Kidney (tissue), 13 donors: ENCODE measurements at regions not wholly inside any gene's neighbourhood (a gene's known extent, or its start where the extent isn't known, plus 50 kb on each side); places are given as distances from the start of the nearest gene placed in this dataset.

Source experiments
- DNase-seq, 5 donors: peaks; one replicate each; pipeline ENCODE4 v3.0.0-alpha.2; 2013 to 2020
- FAIRE-seq: peaks from 2 replicates; lab custom pipeline; 2012; peaks lifted over from hg19 to GRCh38; lab: Jason Lieb, UNC
- H3K27ac ChIP-seq, 2 donors: one replicate each; pipeline ENCODE4 v1.7.0; 2013; ENCODE audit warnings: low read depth in 2 of 2, low read length in 2 of 2, inconsistent platforms in 1 of 2
- H3K27me3 ChIP-seq: one replicate; pipeline ENCODE4 v1.7.1; 2013; ENCODE audit warnings: low read length, inconsistent platforms; ENCODE audit not compliant: control insufficient read depth, insufficient read depth
- H3K36me3 ChIP-seq, 3 donors: one replicate each; pipeline versions ENCODE4 v1.7.0 to v1.7.1; 2013; ENCODE audit warnings: low read length in 3 of 3, control low read depth in 1 of 3, inconsistent platforms in 1 of 3; ENCODE audit not compliant: insufficient read depth in 3 of 3, control insufficient read depth in 2 of 3
- H3K4me1 ChIP-seq, 3 donors: one replicate each; pipeline versions ENCODE4 v1.7.0 to v1.7.1; 2013; ENCODE audit warnings: low read length in 3 of 3, inconsistent platforms in 1 of 3, low read depth in 1 of 3; ENCODE audit not compliant: control insufficient read depth in 2 of 3, insufficient read depth in 2 of 3
- H3K4me3 ChIP-seq, 3 donors: one replicate each; pipeline versions ENCODE4 v1.7.0 to v1.8.1; 2013; ENCODE audit warnings: low read length in 3 of 3, control low read depth in 1 of 3, inconsistent platforms in 1 of 3
- H3K9ac ChIP-seq, 3 donors: one replicate each; pipeline versions ENCODE4 v1.7.0 to v1.7.1; 2013; ENCODE audit warnings: low read length in 3 of 3, control low read depth in 1 of 3, inconsistent platforms in 1 of 3
- H3K9me3 ChIP-seq, 3 donors: one replicate each; pipeline versions ENCODE4 v1.7.0 to v1.7.1; 2013; ENCODE audit warnings: low read length in 3 of 3, control low read depth in 1 of 3, inconsistent platforms in 1 of 3; ENCODE audit not compliant: control insufficient read depth in 2 of 3, insufficient read depth in 1 of 3
- intact Hi-C: fragments of 100-400 bp; cut with DNase I; formaldehyde crosslinking; loops from one replicate; pipeline ENCODE4 v1.11.1; 2022
- TF ChIP-seq, protein P1 (sequence below): IDR thresholded peaks from 3 replicates; pipeline ENCODE4 v1.5.1; 2012; ENCODE audit warnings: mild to moderate bottlenecking, moderate library complexity, borderline replicate concordance; ENCODE audit not compliant: insufficient read depth; ENCODE audit errors: extremely low read depth
- donor health status: control.
- donor health status: control.
- donor health status: control.
- donor health status: control.
- donor health status: control.
- donor health status: DM: yes; HTN: yes; CAD: no.
- donor health status: Normal renal cell carcinoma (clear cell type).

DNA sequence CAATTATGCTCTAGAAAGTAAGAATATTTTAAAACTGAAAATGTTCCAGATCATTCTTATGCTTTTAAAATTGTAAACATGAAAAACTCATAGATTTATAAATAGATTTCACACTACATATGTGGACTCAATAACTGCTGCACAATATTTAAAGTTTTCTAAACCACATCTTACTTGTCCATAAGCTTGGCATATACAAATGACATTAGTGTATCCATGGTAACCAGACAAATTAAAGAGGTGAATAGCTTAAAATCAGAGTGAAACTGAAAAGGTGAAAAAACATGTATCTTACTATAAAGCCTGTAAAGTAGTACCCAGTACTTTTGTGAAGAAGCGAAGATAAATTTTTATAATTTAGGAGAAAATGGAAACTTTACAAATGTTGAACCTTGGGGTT, 151.2 kb upstream of the MYO16 start:
- TF ChIP-seq, protein P1, sequence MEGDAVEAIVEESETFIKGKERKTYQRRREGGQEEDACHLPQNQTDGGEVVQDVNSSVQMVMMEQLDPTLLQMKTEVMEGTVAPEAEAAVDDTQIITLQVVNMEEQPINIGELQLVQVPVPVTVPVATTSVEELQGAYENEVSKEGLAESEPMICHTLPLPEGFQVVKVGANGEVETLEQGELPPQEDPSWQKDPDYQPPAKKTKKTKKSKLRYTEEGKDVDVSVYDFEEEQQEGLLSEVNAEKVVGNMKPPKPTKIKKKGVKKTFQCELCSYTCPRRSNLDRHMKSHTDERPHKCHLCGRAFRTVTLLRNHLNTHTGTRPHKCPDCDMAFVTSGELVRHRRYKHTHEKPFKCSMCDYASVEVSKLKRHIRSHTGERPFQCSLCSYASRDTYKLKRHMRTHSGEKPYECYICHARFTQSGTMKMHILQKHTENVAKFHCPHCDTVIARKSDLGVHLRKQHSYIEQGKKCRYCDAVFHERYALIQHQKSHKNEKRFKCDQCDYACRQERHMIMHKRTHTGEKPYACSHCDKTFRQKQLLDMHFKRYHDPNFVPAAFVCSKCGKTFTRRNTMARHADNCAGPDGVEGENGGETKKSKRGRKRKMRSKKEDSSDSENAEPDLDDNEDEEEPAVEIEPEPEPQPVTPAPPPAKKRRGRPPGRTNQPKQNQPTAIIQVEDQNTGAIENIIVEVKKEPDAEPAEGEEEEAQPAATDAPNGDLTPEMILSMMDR, result no peak
- no peak for DNase-seq
- Histone ChIP-seq H3K4me1 (no peaks in the 10 kb centered on the region), H3K36me3 (no peaks in the 10 kb centered on the region), H3K4me3 (no peak overlapping the region), H3K9ac (no peak overlapping the region), H3K27ac (no peak overlapping the region), H3K9me3 (no peaks in the 10 kb centered on the region), H3K27me3 (no peaks in the 10 kb centered on the region)
- FAIRE-seq, result no peak
- intact Hi-C loops, result no loop called here

DNA sequence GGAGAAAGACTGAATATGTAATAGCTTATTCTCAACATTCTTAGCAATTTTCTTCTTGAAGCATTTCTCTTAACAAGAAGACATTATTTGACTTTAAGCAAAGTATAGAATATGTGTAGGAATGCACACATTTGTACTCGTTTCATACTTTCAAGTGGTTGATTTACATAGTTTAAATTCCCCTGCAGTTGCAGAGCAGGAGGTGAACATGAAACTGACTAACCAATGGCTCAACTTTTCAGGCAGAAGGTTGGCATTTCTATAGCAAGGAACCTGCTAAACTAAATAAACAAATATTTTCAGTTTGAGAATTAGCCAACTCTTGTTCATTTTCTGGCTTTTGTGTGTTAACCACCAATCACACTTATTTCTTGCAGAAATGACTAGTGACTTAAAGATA, 145.4 kb upstream of the MYO16 start:
- no peaks in the 10 kb centered on the region for H3K27me3 ChIP-seq
- no peaks in the 10 kb centered on the region for H3K9me3 ChIP-seq
- H3K4me3 ChIP-seq, result no peak overlapping the region
- no peaks in the 10 kb centered on the region for H3K4me1 ChIP-seq
- H3K9ac ChIP-seq, result no peak overlapping the region
- no peak overlapping the region for H3K27ac ChIP-seq
- FAIRE-seq (no peak), DNase-seq (no peak)
- TF ChIP-seq, protein P1, result no peak
- intact Hi-C loops, result no loop called here
- no peaks in the 10 kb centered on the region for H3K36me3 ChIP-seq

DNA sequence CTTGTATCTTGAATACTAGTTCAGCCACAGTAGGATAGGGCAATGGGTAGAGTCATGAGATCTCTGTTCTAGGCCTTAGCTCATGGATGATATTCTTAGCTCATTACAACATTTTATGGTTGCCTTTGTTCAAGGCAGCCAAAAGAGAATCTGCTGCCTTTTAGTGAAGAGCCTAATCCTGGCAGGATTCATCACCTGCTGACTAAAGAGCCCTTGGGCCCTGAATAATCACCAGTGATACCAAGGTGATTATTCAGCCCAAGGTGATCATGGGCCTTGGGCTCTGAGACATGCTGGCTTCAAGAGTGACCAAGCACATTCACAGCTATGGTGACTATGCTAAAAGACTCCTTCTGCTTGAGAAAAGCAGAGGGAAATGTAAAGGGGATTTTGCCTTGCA, 143.3 kb upstream of the MYO16 start:
- Histone ChIP-seq H3K36me3 (no peaks in the 10 kb centered on the region), H3K9ac (no peak overlapping the region), H3K27me3 (no peaks in the 10 kb centered on the region), H3K4me1 (no peaks in the 10 kb centered on the region), H3K9me3 (peaks cover 0 to 3% (median 0%) of the 10 kb centered on the region in 3 donors), H3K4me3 (no peak overlapping the region), H3K27ac (no peak overlapping the region)
- DNase-seq, result no peak
- TF ChIP-seq, protein P1, result no peak
- intact Hi-C loops, result no loop called here
- FAIRE-seq, result no peak

DNA sequence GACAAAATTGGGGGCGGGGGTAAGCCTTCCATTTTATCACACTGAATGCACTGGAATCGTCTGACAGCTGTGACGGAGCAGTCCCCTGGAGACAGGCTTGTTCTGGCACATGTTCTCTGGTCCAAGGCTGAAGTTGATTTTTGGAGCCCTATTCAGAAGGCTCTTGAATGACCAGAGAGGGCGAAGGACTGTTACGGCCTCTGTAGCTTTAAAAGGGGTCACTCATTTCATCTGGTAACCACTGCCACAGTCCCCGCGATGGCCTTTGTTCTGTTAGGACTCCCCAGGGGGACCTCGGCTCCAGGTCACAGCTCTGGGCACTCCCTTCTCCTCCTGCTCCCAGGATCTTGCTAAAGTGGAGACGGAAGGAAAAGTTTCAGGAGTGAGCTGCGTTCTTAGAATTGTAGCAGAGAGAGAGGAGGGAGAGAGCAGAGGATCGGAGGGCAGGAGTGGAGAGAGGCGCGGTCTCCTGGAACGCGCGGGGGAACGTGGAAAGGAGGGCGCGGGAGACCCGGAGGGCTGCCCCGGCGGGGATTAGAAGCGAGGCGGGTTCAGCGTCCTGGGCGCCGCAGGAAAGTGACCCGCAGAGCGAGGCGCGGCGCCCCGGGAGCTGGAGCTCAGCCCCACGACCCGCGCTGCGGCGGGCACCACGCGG, 134.3 kb upstream of the MYO16 start:
- Histone ChIP-seq H3K9me3 (peaks cover 0 to 3% (median 0%) of the 10 kb centered on the region in 3 donors), H3K4me1 (no peaks in the 10 kb centered on the region), H3K27me3 (peaks cover 2% of the 10 kb centered on the region), H3K4me3 (no peak overlapping the region), H3K36me3 (no peaks in the 10 kb centered on the region), H3K9ac (no peak overlapping the region), H3K27ac (no peak overlapping the region)
- TF ChIP-seq, protein P1, result no peak
- FAIRE-seq (no peak), DNase-seq (peak in 3 of 5 donors; percentile 15 to 44 (median 22))
- intact Hi-C loops, result no loop called here
